ENCODE measurements at regions not wholly inside any gene's neighbourhood (a gene's known extent, or its start where the extent isn't known, plus 50 kb on each side); places are given as distances from the start of the nearest gene placed in this dataset.

DNA sequence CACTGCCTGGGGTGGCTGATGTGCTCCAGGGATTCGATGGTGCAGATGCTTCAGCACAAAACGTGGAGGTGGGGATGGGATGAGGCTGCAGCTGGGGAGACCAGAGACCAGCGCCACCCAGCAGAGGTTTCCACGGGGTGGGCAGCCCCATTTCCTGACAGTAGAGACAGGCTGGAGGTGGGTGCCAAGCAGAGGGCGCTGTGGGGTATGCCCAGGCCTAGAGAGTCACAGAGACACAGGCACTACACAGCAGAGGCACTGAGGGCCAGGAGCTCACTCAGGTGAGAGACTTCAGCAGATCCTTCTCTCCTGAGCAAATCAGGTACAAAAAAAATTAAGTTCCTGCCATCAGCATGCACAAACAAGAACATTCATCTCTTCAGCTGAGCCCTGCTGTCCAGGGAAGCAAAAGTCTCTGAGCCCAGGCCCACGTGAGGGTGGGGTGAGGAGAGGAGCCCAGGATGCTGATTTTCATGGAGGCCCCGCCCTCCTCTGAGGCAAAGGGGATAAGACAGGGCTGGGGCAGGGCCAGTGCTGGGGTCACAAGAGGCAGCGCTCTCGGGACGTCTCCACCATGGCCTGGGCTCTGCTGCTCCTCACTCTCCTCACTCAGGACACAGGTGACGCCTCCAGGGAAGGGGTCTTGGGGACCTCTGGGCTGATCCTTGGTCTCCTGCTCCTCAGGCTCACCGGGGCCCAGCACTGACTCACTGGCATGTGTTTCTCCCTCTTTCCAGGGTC, 53.1 kb downstream of the GGTLC2 start:
- TF ChIP-seq, protein P1, sequence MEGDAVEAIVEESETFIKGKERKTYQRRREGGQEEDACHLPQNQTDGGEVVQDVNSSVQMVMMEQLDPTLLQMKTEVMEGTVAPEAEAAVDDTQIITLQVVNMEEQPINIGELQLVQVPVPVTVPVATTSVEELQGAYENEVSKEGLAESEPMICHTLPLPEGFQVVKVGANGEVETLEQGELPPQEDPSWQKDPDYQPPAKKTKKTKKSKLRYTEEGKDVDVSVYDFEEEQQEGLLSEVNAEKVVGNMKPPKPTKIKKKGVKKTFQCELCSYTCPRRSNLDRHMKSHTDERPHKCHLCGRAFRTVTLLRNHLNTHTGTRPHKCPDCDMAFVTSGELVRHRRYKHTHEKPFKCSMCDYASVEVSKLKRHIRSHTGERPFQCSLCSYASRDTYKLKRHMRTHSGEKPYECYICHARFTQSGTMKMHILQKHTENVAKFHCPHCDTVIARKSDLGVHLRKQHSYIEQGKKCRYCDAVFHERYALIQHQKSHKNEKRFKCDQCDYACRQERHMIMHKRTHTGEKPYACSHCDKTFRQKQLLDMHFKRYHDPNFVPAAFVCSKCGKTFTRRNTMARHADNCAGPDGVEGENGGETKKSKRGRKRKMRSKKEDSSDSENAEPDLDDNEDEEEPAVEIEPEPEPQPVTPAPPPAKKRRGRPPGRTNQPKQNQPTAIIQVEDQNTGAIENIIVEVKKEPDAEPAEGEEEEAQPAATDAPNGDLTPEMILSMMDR (IDR thresholded peaks at IDR 0.05; ENCODE audit: low read depth, low read length) = no peak
- TF ChIP-seq POLR2A (IDR thresholded peaks at IDR 0.05; ENCODE audit: extremely low read depth, insufficient read length) (no peak), MYC (IDR thresholded peaks at IDR 0.05; ENCODE audit: low read depth, low read length) (no peak)
